ENCODE measurements at regions not wholly inside any gene's neighbourhood (a gene's known extent, or its start where the extent isn't known, plus 50 kb on each side); places are given as distances from the start of the nearest gene placed in this dataset.

GRCh38 chr3:6220447-6220846, 640.5 kb upstream of the GRM7 start (continued):
- TF ChIP-seq ILF3 (IDR thresholded peaks at IDR 0.05; ENCODE audit: borderline replicate concordance) (no peak), OTX1 (CRISPR knock-in tag; IDR thresholded peaks at IDR 0.05) (no peak), BRD9 (IDR thresholded peaks at IDR 0.05; ENCODE audit: low read depth, partially characterized antibody) (no peak)

DNA sequence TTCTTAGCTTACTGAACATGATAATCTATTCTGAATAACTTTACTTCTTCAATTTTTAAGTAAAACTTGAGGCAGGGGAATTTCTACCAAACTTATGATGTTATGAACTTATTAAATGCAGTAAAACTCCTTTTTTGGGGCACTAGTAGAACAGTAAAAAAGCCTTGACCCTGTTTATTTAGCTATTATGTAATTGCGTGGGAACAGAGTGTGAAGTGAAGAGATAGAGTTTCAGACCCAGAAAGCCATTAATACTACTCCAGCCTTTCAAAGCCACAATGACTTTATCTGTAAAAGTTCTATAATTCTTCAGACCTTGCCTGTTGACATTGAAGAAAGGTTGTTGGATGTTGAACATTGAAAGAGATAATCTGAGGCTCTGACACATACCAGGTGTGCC, 638.8 kb upstream of the GRM7 start:
- H4K20me1 ChIP-seq (replicated peaks; ENCODE audit: control insufficient read depth, insufficient read depth, low read length): no peaks in the 10 kb centered on the region
- H2AFZ ChIP-seq (ENCODE audit: low read depth, low read length): no peak overlapping the region
- POLR2A ChIA-PET: no interaction called here
- FAIRE-seq (no peak), DNase-seq (ENCODE audit: extremely low read depth in 1 of 4, low spot score in 3 of 4) (no peak), ATAC-seq (no peak)
- 0% methylated on average over 1 of the region's 1 CpG for WGBS (ENCODE audit: insufficient coverage, low coverage, missing lambda C conversion rate)
- no peak overlapping the region for H3K4me3 ChIP-seq
- CTCF ChIA-PET (ENCODE audit: low intra/inter-chr PET ratio): no interaction called here
- H3K27ac ChIP-seq (ENCODE audit: extremely low read depth, low read depth, low read length): no peak overlapping the region
- H3K4me2 ChIP-seq (ENCODE audit: insufficient read depth, low read length): no peak overlapping the region
- no peaks in the 10 kb centered on the region for H3K36me3 ChIP-seq (ENCODE audit: control insufficient read depth, insufficient read depth, low read length)
- no peaks in the 10 kb centered on the region for H3K27me3 ChIP-seq (ENCODE audit: control insufficient read depth in 2 of 2, insufficient read depth in 2 of 2, low read length in 2 of 2)
- in situ Hi-C loops (cut with MboI): no loop called here
- no TSS peak for BruUV-seq (replicated peaks)
- H3K9me1 ChIP-seq (ENCODE audit: control insufficient read depth, insufficient read depth, low read length): no peaks in the 10 kb centered on the region
- intact Hi-C loops (cut with micrococcal nuclease): no loop called here
- H3K9ac ChIP-seq (ENCODE audit: insufficient read depth in 1 of 2, low read depth in 2 of 2, low read length in 2 of 2): no peak overlapping the region
- no peaks in the 10 kb centered on the region for H3K9me3 ChIP-seq (replicated peaks; ENCODE audit: control insufficient read depth, insufficient read depth, low read depth, low read length)
- no peaks in the 10 kb centered on the region for H3K79me2 ChIP-seq (ENCODE audit: control insufficient read depth, insufficient read depth, low read length)
- no peaks in the 10 kb centered on the region for H3K4me1 ChIP-seq (replicated peaks in 1 of 2; ENCODE audit: control insufficient read depth in 2 of 2, insufficient read depth in 2 of 2, low read length in 2 of 2)
- TF ChIP-seq THRAP3 (IDR thresholded peaks at IDR 0.05; ENCODE audit: borderline replicate concordance) (no peak), FOXK1 (CRISPR knock-in tag; IDR thresholded peaks at IDR 0.05; ENCODE audit: borderline replicate concordance) (no peak), SRSF3 (IDR thresholded peaks at IDR 0.05; ENCODE audit: insufficient read depth, low read length) (no peak), ZNF778 (CRISPR knock-in tag; IDR thresholded peaks at IDR 0.05) (no peak), ZNF12 (CRISPR knock-in tag; IDR thresholded peaks at IDR 0.05) (no peak), FOXA3 (CRISPR knock-in tag; conservative IDR thresholded peaks at IDR 0.05 in 1 of 2, IDR thresholded peaks at IDR 0.05 in 1 of 2) (no peak), ATF6 (CRISPR knock-in tag; IDR thresholded peaks at IDR 0.05) (no peak), NR1H2 (CRISPR knock-in tag; IDR thresholded peaks at IDR 0.05) (no peak), U2AF2 (optimal IDR thresholded peaks at IDR 0.05; ENCODE audit: low read depth, low read length) (no peak), PTBP1 (IDR thresholded peaks at IDR 0.05; ENCODE audit: low read depth, low read length) (no peak), CXXC5 (CRISPR knock-in tag; IDR thresholded peaks at IDR 0.05) (no peak), POLR2B (IDR thresholded peaks at IDR 0.05; ENCODE audit: low read depth, partially characterized antibody) (no peak), HNRNPL (IDR thresholded peaks at IDR 0.05; ENCODE audit: low read depth, low read length) (no peak), RBM17 (IDR thresholded peaks at IDR 0.05; ENCODE audit: borderline replicate concordance, low read depth, low read length) (no peak), ELK1 (CRISPR knock-in tag; IDR thresholded peaks at IDR 0.05) (no peak), NEUROD1 (IDR thresholded peaks at IDR 0.05; ENCODE audit: borderline replicate concordance, low read depth, low read length, partially characterized antibody) (no peak)
